ENCODE measurements at regions not wholly inside any gene's neighbourhood (a gene's known extent, or its start where the extent isn't known, plus 50 kb on each side); places are given as distances from the start of the nearest gene placed in this dataset.

GRCh38 chr7:142337054-142338001 lies 79.5 kb upstream of the PRSS58 start:
- ATAC-seq (ENCODE audit: low FRiP score in 2 of 2) (no peak), DNase-seq (no peak)
- Histone ChIP-seq H3K9me3 (no peaks in the 10 kb centered on the region), H3K27me3 (no peaks in the 10 kb centered on the region), H3K4me3 (no peak overlapping the region), H3K4me1 (no peaks in the 10 kb centered on the region), H3K27ac (no peak overlapping the region), H3K36me3 (no peaks in the 10 kb centered on the region)
- no peak for TF ChIP-seq POLR2A (IDR thresholded peaks at IDR 0.05)
- no peak for TF ChIP-seq EP300 (IDR thresholded peaks at IDR 0.05)
- TF ChIP-seq POLR2AphosphoS5 (IDR thresholded peaks at IDR 0.05): no peak
- TF ChIP-seq, protein P1, sequence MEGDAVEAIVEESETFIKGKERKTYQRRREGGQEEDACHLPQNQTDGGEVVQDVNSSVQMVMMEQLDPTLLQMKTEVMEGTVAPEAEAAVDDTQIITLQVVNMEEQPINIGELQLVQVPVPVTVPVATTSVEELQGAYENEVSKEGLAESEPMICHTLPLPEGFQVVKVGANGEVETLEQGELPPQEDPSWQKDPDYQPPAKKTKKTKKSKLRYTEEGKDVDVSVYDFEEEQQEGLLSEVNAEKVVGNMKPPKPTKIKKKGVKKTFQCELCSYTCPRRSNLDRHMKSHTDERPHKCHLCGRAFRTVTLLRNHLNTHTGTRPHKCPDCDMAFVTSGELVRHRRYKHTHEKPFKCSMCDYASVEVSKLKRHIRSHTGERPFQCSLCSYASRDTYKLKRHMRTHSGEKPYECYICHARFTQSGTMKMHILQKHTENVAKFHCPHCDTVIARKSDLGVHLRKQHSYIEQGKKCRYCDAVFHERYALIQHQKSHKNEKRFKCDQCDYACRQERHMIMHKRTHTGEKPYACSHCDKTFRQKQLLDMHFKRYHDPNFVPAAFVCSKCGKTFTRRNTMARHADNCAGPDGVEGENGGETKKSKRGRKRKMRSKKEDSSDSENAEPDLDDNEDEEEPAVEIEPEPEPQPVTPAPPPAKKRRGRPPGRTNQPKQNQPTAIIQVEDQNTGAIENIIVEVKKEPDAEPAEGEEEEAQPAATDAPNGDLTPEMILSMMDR (IDR thresholded peaks at IDR 0.05): no peak
- WGBS, 2 donors: 70 to 76% methylated on average over 8 of the region's 8 CpGs

- DNase-seq (no peak), ATAC-seq (ENCODE audit: low FRiP score in 2 of 2) (no peak)
- no peak for TF ChIP-seq POLR2A (IDR thresholded peaks at IDR 0.05)
- no peak for TF ChIP-seq POLR2AphosphoS5 (IDR thresholded peaks at IDR 0.05)
- TF ChIP-seq, protein P1 (IDR thresholded peaks at IDR 0.05): no peak
- no peak for TF ChIP-seq EP300 (IDR thresholded peaks at IDR 0.05)
- WGBS, 2 donors: 92 to 94% methylated on average over 1 of the region's 1 CpG
- Histone ChIP-seq H3K27me3 (no peaks in the 10 kb centered on the region), H3K9me3 (no peaks in the 10 kb centered on the region), H3K4me3 (no peak overlapping the region), H3K4me1 (no peaks in the 10 kb centered on the region), H3K36me3 (no peaks in the 10 kb centered on the region), H3K27ac (no peak overlapping the region)
Observed at GRCh38 chr7:142334806-142335205, 76.9 kb upstream of the PRSS58 start.

DNA sequence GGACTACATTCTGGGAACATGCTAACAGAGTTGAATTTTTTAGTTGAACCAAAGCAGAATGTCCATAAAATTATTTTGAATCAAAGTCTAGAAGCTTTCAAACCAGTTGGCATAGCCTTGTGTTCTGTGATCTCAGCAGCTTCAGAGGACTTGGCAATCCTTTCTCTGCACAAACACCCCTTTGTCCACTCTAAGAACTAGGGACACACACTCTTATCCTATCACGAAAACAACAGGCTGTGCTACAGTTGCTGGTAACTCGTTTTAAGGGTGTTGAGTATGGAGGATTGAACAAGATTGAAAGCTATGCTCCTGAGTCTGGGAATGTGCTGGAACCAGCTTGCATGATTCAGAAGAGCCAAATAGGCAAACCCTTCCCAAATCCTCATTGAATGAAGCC lies 76.4 kb upstream of the PRSS58 start:
- H3K4me1 ChIP-seq: no peaks in the 10 kb centered on the region
- DNase-seq: no peak
- no peak overlapping the region for H3K27ac ChIP-seq
- TF ChIP-seq POLR2AphosphoS5 (IDR thresholded peaks at IDR 0.05) (no peak), POLR2A (IDR thresholded peaks at IDR 0.05) (no peak), EP300 (IDR thresholded peaks at IDR 0.05) (no peak)
- TF ChIP-seq, protein P1 (IDR thresholded peaks at IDR 0.05): no peak
- no peak for ATAC-seq (ENCODE audit: low FRiP score in 2 of 2)
- H3K27me3 ChIP-seq: no peaks in the 10 kb centered on the region
- WGBS, 2 donors: 42 to 63% methylated on average over 2 of the region's 2 CpGs
- no peak overlapping the region for H3K4me3 ChIP-seq
- no peaks in the 10 kb centered on the region for H3K9me3 ChIP-seq
- H3K36me3 ChIP-seq: no peaks in the 10 kb centered on the region

DNA sequence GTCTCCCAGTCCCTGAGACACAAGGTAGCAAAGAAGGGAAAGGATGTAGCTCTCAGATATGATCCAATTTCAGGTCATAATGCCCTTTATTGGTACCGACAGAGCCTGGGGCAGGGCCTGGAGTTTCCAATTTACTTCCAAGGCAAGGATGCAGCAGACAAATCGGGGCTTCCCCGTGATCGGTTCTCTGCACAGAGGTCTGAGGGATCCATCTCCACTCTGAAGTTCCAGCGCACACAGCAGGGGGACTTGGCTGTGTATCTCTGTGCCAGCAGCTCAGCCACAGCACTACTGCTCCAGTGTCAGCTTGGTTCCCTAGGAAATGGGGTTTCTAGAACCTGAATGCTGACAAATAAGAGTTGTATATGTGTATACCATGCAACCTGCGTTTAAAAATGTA lies 74.6 kb upstream of the PRSS58 start:
- ATAC-seq (ENCODE audit: low FRiP score in 2 of 2): no peak
- Histone ChIP-seq H3K27me3 (no peaks in the 10 kb centered on the region), H3K4me1 (no peaks in the 10 kb centered on the region), H3K4me3 (no peak overlapping the region), H3K36me3 (no peaks in the 10 kb centered on the region), H3K9me3 (no peaks in the 10 kb centered on the region), H3K27ac (no peak overlapping the region)
- no peak for DNase-seq
- TF ChIP-seq EP300 (IDR thresholded peaks at IDR 0.05) (no peak), POLR2A (IDR thresholded peaks at IDR 0.05) (no peak), POLR2AphosphoS5 (IDR thresholded peaks at IDR 0.05) (no peak)
- TF ChIP-seq, protein P1 (IDR thresholded peaks at IDR 0.05): no peak
- WGBS, 2 donors: 92 to 93% methylated on average over 6 of the region's 6 CpGs

GRCh38 chr7:142331941-142332340 lies 74.1 kb upstream of the PRSS58 start:
- Histone ChIP-seq H3K27ac (no peak overlapping the region), H3K9me3 (no peaks in the 10 kb centered on the region)
- 52 to 68% methylated on average over 2 of the region's 2 CpGs for WGBS, 2 donors

More at GRCh38 chr7:142331941-142332340, 74.1 kb upstream of the PRSS58 start:
- DNase-seq (no peak), ATAC-seq (ENCODE audit: low FRiP score in 2 of 2) (no peak)
- Histone ChIP-seq H3K4me1 (no peaks in the 10 kb centered on the region), H3K27me3 (no peaks in the 10 kb centered on the region), H3K4me3 (no peak overlapping the region), H3K36me3 (no peaks in the 10 kb centered on the region)
- TF ChIP-seq POLR2AphosphoS5 (IDR thresholded peaks at IDR 0.05) (no peak), POLR2A (IDR thresholded peaks at IDR 0.05) (no peak), EP300 (IDR thresholded peaks at IDR 0.05) (no peak)
- TF ChIP-seq, protein P1 (IDR thresholded peaks at IDR 0.05): no peak

Data from upper lobe of left lung (tissue), 6 donors.